ENCODE measurements at regions not wholly inside any gene's neighbourhood (a gene's known extent, or its start where the extent isn't known, plus 50 kb on each side); places are given as distances from the start of the nearest gene placed in this dataset.
A peak's percentile ranks its signal among the peaks of the same experiment; 100 is the strongest.

- no peak for DNase-seq (ENCODE audit: low read depth)
Observed at GRCh38 chr9:95757439-95757838, 118.1 kb upstream of the ERCC6L2 start.

DNA sequence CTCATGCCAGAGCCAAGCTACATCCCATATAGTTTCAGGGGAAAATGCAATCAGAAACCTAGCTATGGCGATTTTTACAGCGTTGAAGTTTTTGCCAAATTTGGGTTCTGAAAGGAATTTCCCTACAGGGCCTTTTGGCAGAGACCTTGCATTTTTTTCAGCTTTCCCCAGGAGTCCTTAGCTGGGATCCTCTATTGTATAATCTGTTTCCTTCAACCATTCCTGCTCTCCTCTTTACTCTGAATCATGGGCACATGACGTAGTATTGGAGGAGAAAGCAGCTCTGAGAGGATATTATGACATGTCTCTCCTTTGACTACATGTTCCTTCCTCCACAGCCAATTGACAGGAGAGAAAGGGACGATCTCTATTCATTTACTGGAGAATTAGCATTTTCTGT, 118.5 kb upstream of the ERCC6L2 start:
- DNase-seq (ENCODE audit: low read depth), result no peak

GRCh38 chr9:95756101-95756500, 119.4 kb upstream of the ERCC6L2 start:
- no peak for DNase-seq (ENCODE audit: low read depth)

DNA sequence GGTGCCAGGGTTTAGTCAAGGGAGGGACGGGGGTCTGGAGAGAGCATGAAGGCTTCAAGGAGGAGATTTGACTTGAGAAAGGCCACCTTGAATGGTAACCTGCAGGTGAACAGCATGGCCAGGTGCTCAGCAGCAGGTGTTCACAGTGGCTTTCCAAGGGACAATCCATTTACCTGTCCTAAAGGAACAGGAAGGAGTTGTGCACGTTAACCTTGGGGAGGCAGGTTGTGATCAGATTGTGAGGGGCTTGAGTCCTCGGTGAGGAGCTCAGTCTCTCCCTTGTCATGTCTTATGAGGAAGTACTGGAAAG, 120.1 kb upstream of the ERCC6L2 start:
- DNase-seq (ENCODE audit: low read depth), result no peak

DNA sequence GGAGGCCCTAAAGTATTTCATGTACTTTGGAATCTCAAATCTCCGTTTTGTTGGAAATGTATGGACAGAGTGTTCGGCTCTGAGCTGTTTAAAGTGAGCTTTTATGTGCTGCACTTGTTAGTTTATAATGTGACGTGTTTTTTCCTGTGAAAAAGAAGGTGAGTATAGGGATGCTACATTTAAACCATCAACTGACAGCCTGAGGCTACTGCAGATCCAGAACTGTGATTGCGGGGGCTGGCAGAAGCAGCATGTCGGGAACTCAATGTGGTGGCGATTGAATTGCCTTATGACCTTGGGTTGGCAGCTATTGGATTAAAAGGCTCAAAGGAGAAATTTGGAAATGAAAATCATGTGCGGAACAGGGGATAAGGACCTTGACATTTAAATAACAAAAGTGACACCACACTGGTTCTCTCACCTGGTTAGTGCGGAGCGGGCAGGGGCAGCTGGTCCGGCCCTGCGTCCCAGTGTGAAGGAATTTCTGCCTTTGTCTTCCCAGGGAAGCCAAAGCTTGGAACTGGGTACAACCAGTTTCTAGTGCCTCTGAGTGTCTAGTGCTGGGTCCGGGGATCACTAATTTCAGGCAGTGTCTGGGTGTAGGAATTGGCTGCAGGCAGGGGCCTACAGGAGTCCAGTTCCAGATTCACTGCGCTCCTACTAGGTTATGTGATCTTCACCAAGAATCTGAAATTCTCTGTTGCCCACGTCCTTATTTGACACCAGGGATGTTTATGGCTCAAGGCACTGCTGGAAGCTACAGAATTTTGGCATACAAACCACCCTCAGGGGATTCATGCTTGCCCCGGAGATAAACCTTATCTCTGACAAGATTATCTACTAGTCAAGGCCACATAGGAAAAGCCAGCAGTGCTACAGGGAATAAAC, 120.7 kb upstream of the ERCC6L2 start:
- no peak for DNase-seq (ENCODE audit: low read depth)

GRCh38 chr9:95753762-95754465, 121.6 kb upstream of the ERCC6L2 start:
- no peak for DNase-seq (ENCODE audit: low read depth)

DNA sequence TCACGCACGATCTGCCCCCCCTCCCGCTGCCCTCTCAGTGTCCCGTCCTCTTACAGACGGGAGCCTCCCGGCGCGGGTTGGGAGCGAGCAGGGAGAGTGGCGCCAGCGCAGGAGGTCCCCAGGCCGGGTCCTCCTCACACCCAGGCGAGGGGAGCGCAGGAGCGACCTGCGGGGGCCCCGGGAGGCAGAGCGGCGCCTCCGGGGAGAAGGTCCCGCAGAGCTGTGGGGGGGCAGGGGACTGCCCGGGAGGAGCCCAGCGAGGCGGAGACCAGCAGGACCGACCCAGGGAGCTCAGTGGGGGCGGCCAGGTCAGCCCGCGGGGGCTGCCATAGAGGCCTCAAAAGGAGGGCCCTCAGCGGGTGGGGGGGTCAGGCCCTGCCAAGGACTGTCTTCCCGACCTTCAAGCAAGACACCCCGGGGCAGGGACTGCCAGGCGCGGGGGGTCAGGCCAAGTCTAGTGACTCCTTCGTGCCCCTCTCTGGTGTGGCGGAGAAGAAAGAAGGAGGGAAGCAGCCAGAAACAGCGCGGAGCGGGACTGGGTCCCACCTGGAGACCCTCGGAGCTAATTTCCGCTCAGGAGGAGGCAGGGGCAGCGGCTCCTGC, 123.3 kb upstream of the ERCC6L2 start:
- DNase-seq (ENCODE audit: low read depth), result no peak

DNA sequence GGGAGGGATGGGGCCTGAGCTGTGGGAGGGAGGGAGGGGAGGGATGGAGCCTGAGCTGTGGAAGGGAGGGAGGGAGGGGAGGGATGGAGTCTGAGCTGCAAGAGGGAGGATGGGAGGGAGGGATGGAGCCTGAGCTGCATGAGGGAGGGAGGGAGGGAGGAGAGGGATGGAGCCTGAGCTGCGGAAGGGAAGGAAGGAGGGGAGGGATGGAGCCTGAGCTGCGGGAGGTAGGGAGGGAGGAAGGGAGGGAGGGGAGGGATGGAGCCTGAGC, 124.0 kb upstream of the ERCC6L2 start:
- no peak for DNase-seq (ENCODE audit: low read depth)

DNA sequence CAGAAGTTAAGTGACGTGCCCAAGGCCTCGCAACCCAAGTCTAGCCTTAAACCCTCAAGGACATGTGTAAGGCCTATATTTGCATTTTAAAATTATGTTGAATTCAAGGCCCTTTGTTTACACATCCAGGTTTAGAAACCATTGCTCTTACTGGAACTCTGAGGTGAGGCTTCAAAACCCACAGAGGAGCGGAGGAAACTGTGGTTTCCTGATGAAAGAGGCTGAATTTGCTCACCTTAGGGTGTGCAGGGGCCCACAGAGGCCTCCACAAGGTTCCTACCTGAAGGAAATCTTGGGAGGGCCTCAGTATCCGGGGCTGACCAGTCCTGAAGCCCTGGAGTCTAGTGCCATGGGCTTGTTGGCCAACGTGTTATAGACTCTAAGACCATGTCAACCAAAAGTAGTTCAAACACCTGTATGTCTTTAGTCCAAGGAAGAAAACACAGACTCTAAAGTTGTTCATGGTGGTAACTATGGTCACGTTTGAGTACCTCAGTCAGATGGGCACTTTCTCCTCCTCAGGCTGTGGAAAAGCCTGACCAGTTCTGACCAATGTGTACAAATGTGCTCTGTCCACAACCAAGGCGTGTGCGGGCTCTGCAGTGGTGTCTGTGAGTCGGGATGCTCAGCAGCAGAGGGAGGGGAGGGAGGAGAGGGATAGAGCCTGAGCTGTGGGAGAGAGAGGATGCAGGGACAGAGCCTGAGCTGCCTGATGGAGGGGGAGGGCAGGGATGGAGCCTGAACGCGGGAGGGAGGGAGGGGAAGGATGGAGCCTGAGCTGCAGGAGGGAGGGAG, 124.6 kb upstream of the ERCC6L2 start:
- DNase-seq (ENCODE audit: low read depth), result peak; percentile 23

- no peak for DNase-seq (ENCODE audit: low read depth)
Observed at GRCh38 chr9:95749493-95749892, 126.0 kb upstream of the ERCC6L2 start.

DNA sequence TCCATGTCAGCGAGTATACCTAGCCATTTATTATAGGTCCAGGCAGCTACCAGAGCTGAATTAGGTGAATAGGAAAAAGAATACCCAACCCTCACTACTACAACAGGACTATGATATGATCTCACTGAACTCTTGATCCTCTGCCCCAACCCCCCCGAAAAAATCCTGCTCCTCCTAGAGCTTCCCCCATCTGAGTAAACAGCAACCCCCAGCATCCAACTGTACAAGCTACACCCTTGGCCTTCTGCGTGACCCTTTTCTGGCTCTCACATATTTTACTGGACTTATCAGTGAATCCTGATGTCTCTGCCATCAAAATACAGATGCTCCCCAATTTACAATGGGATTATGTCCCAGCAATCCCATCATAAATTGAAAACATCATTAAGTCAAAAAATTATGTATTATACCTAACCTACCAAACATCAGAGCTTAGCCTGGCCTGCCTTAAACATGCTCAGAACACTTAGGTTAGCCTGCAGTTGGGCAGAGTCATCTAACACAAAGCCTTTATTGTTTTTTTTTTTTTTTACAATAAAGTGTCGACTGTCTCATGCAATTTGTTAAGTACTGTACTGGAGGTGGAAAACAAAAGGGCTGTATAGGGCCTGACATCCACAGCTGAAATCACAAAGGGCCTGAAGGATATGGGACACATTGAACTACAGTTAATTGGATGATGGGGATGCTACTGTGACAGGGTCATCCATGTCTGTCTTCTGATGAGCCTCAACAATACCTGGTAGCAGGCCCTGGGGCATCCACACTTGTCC, 128.9 kb upstream of the ERCC6L2 start:
- no peak for DNase-seq (ENCODE audit: low read depth)

DNA sequence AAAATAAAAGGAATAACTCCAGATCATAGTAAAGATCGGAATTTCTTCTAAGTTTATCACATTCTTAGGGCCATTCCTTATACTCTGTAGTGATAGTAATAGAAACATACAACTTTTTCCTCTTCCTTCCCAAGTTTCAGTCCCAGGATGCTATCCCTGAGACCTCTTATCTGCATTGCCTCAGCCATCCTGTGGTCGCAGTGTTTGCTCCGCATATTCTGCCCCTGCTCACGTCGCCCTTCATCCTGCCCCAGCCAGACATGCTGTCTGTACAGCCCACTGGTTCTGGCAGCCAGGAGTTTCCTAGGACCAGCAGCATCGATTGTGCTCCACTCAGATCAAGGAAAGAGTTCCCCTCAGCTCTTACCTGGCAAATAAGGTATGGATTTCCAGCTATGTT, 132.7 kb upstream of the ERCC6L2 start:
- no peak for DNase-seq (ENCODE audit: low read depth)

GRCh38 chr9:95741631-95742030, 133.9 kb upstream of the ERCC6L2 start:
- no peak for DNase-seq (ENCODE audit: low read depth)

- no peak for DNase-seq (ENCODE audit: low read depth)
Observed at GRCh38 chr9:95740217-95741004, 135.1 kb upstream of the ERCC6L2 start.

DNA sequence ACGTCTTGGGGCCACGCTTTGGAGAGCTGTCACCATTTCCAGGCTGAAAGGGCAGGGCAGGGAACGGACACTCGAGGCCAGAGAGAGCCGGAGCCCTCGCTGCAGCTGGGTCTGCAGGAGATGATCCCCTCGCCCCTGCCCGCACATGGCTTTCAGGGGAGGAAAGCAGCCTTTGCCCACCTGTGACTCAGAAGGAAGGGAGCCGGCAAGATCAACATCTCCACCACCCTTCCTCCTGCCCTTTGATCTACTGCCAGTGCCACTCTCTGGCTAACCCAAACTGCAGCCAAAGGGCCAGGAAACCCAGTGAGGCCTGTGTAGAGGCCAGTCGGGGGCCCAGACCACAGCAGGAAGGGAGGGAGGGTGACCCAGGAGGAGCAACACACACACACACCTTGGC, 137.1 kb upstream of the ERCC6L2 start:
- DNase-seq (ENCODE audit: low read depth), result no peak

DNA sequence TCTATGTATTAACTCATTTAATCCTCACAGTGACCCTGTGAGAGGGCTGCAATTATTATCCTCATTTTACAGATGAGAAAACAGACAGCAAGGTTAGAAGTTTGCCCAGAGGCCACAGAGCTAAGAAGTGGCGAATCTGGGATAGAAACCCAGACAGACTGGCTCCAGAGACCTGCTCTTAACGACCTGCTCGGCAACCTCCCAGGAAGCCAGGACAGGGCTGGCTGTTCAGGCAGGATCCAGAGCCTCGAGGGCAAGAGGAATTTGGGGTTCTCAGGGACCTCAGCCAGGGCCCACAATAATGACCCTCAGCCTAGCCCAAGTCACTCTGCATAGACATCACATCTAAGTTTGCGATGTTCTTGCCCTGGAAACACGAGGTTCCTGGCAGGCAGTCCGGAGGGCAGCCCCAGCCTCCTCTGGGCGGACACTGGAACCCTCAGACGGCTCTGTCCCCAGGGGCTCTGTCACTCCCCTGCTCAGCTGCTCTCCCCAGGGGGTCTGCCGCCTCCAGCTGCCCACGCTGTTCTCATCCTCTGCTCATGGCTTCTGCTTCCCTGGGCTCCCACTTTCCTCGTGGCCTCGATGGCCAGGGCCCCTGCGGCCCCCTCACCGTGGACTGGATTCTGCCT, 138.5 kb upstream of the ERCC6L2 start:
- no peak for DNase-seq (ENCODE audit: low read depth)

- DNase-seq (ENCODE audit: low read depth), result no peak
Observed at GRCh38 chr9:95736370-95736769, 139.1 kb upstream of the ERCC6L2 start.

DNA sequence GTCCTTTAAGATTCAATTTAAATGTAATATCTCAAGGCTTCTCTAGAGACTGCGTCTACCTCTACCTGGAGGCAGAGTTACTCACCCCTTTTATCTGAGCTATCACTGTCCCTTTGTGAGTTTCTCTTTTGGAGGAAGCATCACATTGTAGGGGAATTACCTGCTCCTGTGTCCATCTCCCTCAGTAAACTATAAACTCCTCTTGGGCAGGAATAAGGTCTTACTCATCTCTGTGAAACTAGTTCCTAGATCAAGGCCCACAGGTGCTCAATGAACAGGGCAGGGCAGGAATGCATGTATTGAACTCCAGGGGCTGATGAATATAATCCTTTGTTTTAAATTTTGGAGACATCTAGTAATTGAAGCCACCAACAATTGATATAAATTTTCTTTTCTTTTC, 139.8 kb upstream of the ERCC6L2 start:
- DNase-seq (ENCODE audit: low read depth), result no peak

DNA sequence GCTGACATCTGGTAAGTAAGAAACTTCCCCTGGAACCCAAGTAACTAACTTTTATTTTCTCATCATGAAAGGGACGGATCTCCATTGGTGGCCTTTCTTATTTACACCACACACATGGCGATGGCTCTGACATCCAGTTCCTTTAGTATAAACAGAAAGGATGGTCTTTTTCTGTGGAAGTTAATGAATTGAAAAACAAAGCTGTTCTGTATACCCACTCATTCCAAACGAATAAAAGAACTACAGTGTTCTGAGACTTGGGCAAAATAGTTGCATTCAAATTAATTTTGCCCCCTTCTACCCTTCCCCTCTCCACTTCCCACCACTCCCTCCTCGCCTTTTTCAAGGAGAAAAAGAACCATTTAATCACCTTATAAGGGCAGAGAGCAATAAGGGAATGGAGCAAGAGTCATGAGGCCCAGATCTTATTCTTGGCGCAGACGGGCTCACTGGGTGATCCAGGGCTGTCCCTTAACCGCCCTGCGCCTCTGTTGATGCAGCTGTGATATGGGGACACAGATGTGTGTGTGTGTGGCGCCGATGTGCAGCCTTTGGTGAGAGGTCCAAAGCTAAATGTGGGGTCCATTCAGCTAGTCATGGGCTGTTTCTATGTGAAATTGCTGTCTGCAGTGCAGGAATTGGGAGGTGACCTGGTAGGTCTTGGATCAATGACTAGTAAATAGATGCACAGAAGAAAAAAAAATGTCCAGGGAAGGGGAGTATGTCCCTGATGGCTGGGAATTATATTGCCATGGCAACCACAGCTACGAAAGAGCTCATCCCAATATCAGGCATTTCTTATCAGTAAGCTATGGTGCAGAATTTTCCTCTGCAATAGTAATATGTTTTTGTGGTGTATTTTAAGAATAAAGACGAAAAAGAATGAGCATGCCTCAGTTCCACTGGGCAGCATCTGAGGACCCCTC, 141.5 kb upstream of the ERCC6L2 start:
- no peak for DNase-seq (ENCODE audit: low read depth)
